ENCODE measurements at regions not wholly inside any gene's neighbourhood (a gene's known extent, or its start where the extent isn't known, plus 50 kb on each side); places are given as distances from the start of the nearest gene placed in this dataset.

- Histone ChIP-seq H4K20me1 (no peaks in the 10 kb centered on the region), H3K9me3 (replicated peaks in 1 of 11) (no peaks in the 10 kb centered on the region), H3K27me3 (no peaks in the 10 kb centered on the region), H3K4me1 (no peaks in the 10 kb centered on the region), H3K4me2 (no peak overlapping the region), H3K36me3 (no peaks in the 10 kb centered on the region), H3K9ac (no peak overlapping the region), H3K4me3 (no peak overlapping the region), H3K27ac (no peak overlapping the region)
- no peak for TF ChIP-seq Cebpa-rat (IDR thresholded peaks at IDR 0.05)
Measured at GRCh38 chr2:219939647-219940046, 312.2 kb downstream of the SLC4A3 start.

GRCh38 chr2:219944866-219945265 lies 317.4 kb downstream of the SLC4A3 start:
- TF ChIP-seq Cebpa-rat (IDR thresholded peaks at IDR 0.05), result no peak
- Histone ChIP-seq H3K9ac (no peak overlapping the region), H4K20me1 (no peaks in the 10 kb centered on the region), H3K4me1 (no peaks in the 10 kb centered on the region), H3K36me3 (no peaks in the 10 kb centered on the region), H3K27ac (no peak overlapping the region), H3K27me3 (no peaks in the 10 kb centered on the region), H3K4me3 (no peak overlapping the region), H3K4me2 (no peak overlapping the region), H3K9me3 (replicated peaks in 1 of 11) (no peaks in the 10 kb centered on the region)

GRCh38 chr2:219946021-219946420 lies 318.6 kb downstream of the SLC4A3 start:
- Histone ChIP-seq H3K27ac (no peak overlapping the region), H4K20me1 (no peaks in the 10 kb centered on the region), H3K36me3 (no peaks in the 10 kb centered on the region), H3K9me3 (replicated peaks in 1 of 11) (no peaks in the 10 kb centered on the region), H3K4me3 (no peak overlapping the region), H3K4me2 (no peak overlapping the region), H3K27me3 (no peaks in the 10 kb centered on the region), H3K9ac (no peak overlapping the region), H3K4me1 (no peaks in the 10 kb centered on the region)
- TF ChIP-seq Cebpa-rat (IDR thresholded peaks at IDR 0.05), result no peak

GRCh38 chr2:219946529-219946928 lies 319.1 kb downstream of the SLC4A3 start:
- Histone ChIP-seq H3K4me3 (no peak overlapping the region), H3K9ac (no peak overlapping the region), H3K27ac (no peak overlapping the region), H3K27me3 (no peaks in the 10 kb centered on the region), H3K9me3 (replicated peaks in 1 of 11) (no peaks in the 10 kb centered on the region), H3K4me1 (no peaks in the 10 kb centered on the region), H3K4me2 (no peak overlapping the region), H3K36me3 (no peaks in the 10 kb centered on the region), H4K20me1 (no peaks in the 10 kb centered on the region)
- TF ChIP-seq Cebpa-rat (IDR thresholded peaks at IDR 0.05), result no peak

GRCh38 chr2:219947575-219947974 lies 320.1 kb downstream of the SLC4A3 start:
- H3K9me3 ChIP-seq (replicated peaks in 1 of 11), result peaks cover under 1 to 3% (median 2%) of the 10 kb centered on the region in 11 experiments; a peak in 12 of 22 replicates

GRCh38 chr2:219949053-219949452 lies 321.6 kb downstream of the SLC4A3 start:
- TF ChIP-seq Cebpa-rat (IDR thresholded peaks at IDR 0.05), result no peak
- no peaks in the 10 kb centered on the region for H3K27me3 ChIP-seq
- H3K9me3 ChIP-seq (replicated peaks in 1 of 11), result peaks cover 9 to 15% (median 12%) of the 10 kb centered on the region in 11 experiments; a peak in 14 of 22 replicates

More at GRCh38 chr2:219947575-219947974, 320.1 kb downstream of the SLC4A3 start:
- TF ChIP-seq Cebpa-rat (IDR thresholded peaks at IDR 0.05), result no peak
- Histone ChIP-seq H3K9ac (no peak overlapping the region), H3K36me3 (no peaks in the 10 kb centered on the region), H3K4me2 (no peak overlapping the region), H3K27ac (no peak overlapping the region), H3K4me1 (no peaks in the 10 kb centered on the region), H4K20me1 (no peaks in the 10 kb centered on the region), H3K27me3 (no peaks in the 10 kb centered on the region), H3K4me3 (no peak overlapping the region)

GRCh38 chr2:219951099-219951498 lies 323.7 kb downstream of the SLC4A3 start:
- Histone ChIP-seq H3K4me2 (no peak overlapping the region), H3K9me3 (replicated peaks in 1 of 11) (peaks cover 10 to 19% (median 17%) of the 10 kb centered on the region in 11 experiments; a peak in 18 of 22 replicates), H3K36me3 (no peaks in the 10 kb centered on the region), H3K4me3 (no peak overlapping the region), H4K20me1 (no peaks in the 10 kb centered on the region), H3K27me3 (no peaks in the 10 kb centered on the region), H3K4me1 (no peaks in the 10 kb centered on the region), H3K9ac (no peak overlapping the region), H3K27ac (no peak overlapping the region)
- no peak for TF ChIP-seq Cebpa-rat (IDR thresholded peaks at IDR 0.05)

More at GRCh38 chr2:219949053-219949452, 321.6 kb downstream of the SLC4A3 start:
- H3K4me2 ChIP-seq, result no peak overlapping the region
- H4K20me1 ChIP-seq, result no peaks in the 10 kb centered on the region
- no peak overlapping the region for H3K27ac ChIP-seq
- no peaks in the 10 kb centered on the region for H3K4me1 ChIP-seq
- no peak overlapping the region for H3K9ac ChIP-seq
- H3K36me3 ChIP-seq, result no peaks in the 10 kb centered on the region
- no peak overlapping the region for H3K4me3 ChIP-seq

- H3K4me3 ChIP-seq, result no peak overlapping the region
- H3K36me3 ChIP-seq, result no peaks in the 10 kb centered on the region
- H3K9me3 ChIP-seq (replicated peaks in 1 of 11), result peaks cover 21 to 35% (median 29%) of the 10 kb centered on the region in 11 experiments; a peak in 20 of 22 replicates
- TF ChIP-seq Cebpa-rat (IDR thresholded peaks at IDR 0.05), result no peak
- no peaks in the 10 kb centered on the region for H4K20me1 ChIP-seq
- no peak overlapping the region for H3K27ac ChIP-seq
- H3K9ac ChIP-seq, result no peak overlapping the region
- no peaks in the 10 kb centered on the region for H3K4me1 ChIP-seq
- no peaks in the 10 kb centered on the region for H3K27me3 ChIP-seq
- H3K4me2 ChIP-seq, result no peak overlapping the region
Measured at GRCh38 chr2:219954331-219954730, 326.9 kb downstream of the SLC4A3 start.

- H3K36me3 ChIP-seq, result no peaks in the 10 kb centered on the region
- H3K4me3 ChIP-seq, result no peak overlapping the region
- H3K4me2 ChIP-seq, result no peak overlapping the region
- H3K9me3 ChIP-seq (replicated peaks in 1 of 11), result peaks cover 17 to 31% (median 25%) of the 10 kb centered on the region in 11 experiments; a peak in 20 of 22 replicates
- H3K27me3 ChIP-seq, result no peaks in the 10 kb centered on the region
- no peak overlapping the region for H3K27ac ChIP-seq
- H4K20me1 ChIP-seq, result no peaks in the 10 kb centered on the region
- no peaks in the 10 kb centered on the region for H3K4me1 ChIP-seq
- no peak overlapping the region for H3K9ac ChIP-seq
- TF ChIP-seq Cebpa-rat (IDR thresholded peaks at IDR 0.05), result no peak
Measured at GRCh38 chr2:219957820-219958219, 330.4 kb downstream of the SLC4A3 start.

GRCh38 chr2:219958941-219959340 lies 331.5 kb downstream of the SLC4A3 start:
- no peak for TF ChIP-seq Cebpa-rat (IDR thresholded peaks at IDR 0.05)
- Histone ChIP-seq H3K4me2 (no peak overlapping the region), H3K4me1 (no peaks in the 10 kb centered on the region), H4K20me1 (no peaks in the 10 kb centered on the region), H3K9ac (no peak overlapping the region), H3K27me3 (no peaks in the 10 kb centered on the region), H3K36me3 (no peaks in the 10 kb centered on the region), H3K4me3 (no peak overlapping the region), H3K27ac (no peak overlapping the region), H3K9me3 (replicated peaks in 1 of 11) (peaks cover 7 to 25% (median 17%) of the 10 kb centered on the region in 11 experiments; a peak in 18 of 22 replicates)
